Pancreas (tissue), 10 donors: ENCODE measurements at regions not wholly inside any gene's neighbourhood (a gene's known extent, or its start where the extent isn't known, plus 50 kb on each side); places are given as distances from the start of the nearest gene placed in this dataset.

Experiments used
- ATAC-seq, 4 donors: fragments of 200-7000 bp; cut with Tn5 transposase; one replicate each; pipeline versions ENCODE4 v1.8.0 to v1.9.1; 2020; ENCODE audit warnings: mild to moderate bottlenecking in 4 of 4, moderate library complexity in 4 of 4
- DNase-seq, 6 donors: peaks; one replicate each; pipeline ENCODE4 v3.0.0-alpha.2; 2020
- FAIRE-seq: peaks from 2 replicates; lab custom pipeline; 2012; peaks lifted over from hg19 to GRCh38; lab: Jason Lieb, UNC
- H3K27ac ChIP-seq, 4 donors: fragments of 200-600 bp; sonication (generic); 1 replicate in 3 of 4; 2 replicates in 1 of 4; pipeline versions ENCODE4 v1.5.0 to v1.8.0; 2020
- H3K27me3 ChIP-seq, 4 donors: fragments of 200-600 bp; one replicate each; pipeline ENCODE4 v1.8.0; 2021
- H3K36me3 ChIP-seq, 3 donors: fragments of 200-600 bp; sonication (generic) in 1 of 3; one replicate each; pipeline versions ENCODE4 v1.5.0 to v1.8.0; 2020 to 2021
- H3K4me1 ChIP-seq, 3 donors: fragments of 200-600 bp; one replicate each; pipeline ENCODE4 v1.8.0; 2021
- H3K4me3 ChIP-seq, 4 donors: fragments of 200-600 bp; sonication (generic) in 2 of 4; one replicate each; pipeline versions ENCODE4 v1.5.0 to v1.8.0; 2020 to 2021
- H3K9me3 ChIP-seq, 4 donors: fragments of 200-600 bp; one replicate each; pipeline ENCODE4 v1.8.0; 2021
- CTCF ChIP-seq, 4 donors: fragments of 200-600 bp; sonication (generic) in 3 of 4; IDR thresholded peaks; one replicate each; pipeline versions ENCODE4 v1.5.0 to v1.8.0; 2021; ENCODE audit warnings: antibody characterized with exemption in 4 of 4
- WGBS, 2 donors: extraction: QIAGEN DNeasy Blood & Tissue Kit; methylation state at CpG; one replicate each; pipeline ENCODE4 v1.1.7; 2013; 5-methylcytosine and 5-hydroxymethylcytosine counted together
- intact Hi-C, 3 donors: fragments of 100-400 bp; cut with DNase I; formaldehyde crosslinking; loops; one replicate each; pipeline versions ENCODE4 v1.11.1 to v1.14.2; 2022
- donor health status: healthy with polysubstance abuse.
- donor health status: DM: no; HTN: no; CAD: no; lungs with moderate emphysema.
- donor health status: DM: no; HTN: no; CAD: no.
- donor health status: control.
- donor health status: control.
- donor health status: Bipolar disorder and iron deficiency.
- donor health status: DM: yes; HTN: yes; CAD: no.
- donor health status: DM: no; HTN: no; CAD: no.
- donor health status: DM: no; HTN: no; CAD: no.
- donor health status: DM: yes; HTN: yes; CAD: no.

GRCh38 chr12:126198966-126199692 is 1133.9 kb downstream of the AACS start:
- no peak for TF ChIP-seq CTCF (IDR thresholded peaks at IDR 0.05)
- intact Hi-C loops = no loop called here
- H3K27ac ChIP-seq = peak overlapping the region; percentile 20 to 94 (median 68)
- FAIRE-seq (no peak), DNase-seq (peak; percentile 46 to 89 (median 80)), ATAC-seq (peak; percentile 89 to 94 (median 92))
- no peaks in the 10 kb centered on the region for H3K9me3 ChIP-seq
- no peaks in the 10 kb centered on the region for H3K36me3 ChIP-seq
- H3K27me3 ChIP-seq = no peaks in the 10 kb centered on the region
- no peak overlapping the region for H3K4me3 ChIP-seq
- peaks cover 7 to 16% (median 13%) of the 10 kb centered on the region in 3 donors for H3K4me1 ChIP-seq
- 53 to 54% methylated on average over 6 of the region's 6 CpGs for WGBS, 2 donors

DNA sequence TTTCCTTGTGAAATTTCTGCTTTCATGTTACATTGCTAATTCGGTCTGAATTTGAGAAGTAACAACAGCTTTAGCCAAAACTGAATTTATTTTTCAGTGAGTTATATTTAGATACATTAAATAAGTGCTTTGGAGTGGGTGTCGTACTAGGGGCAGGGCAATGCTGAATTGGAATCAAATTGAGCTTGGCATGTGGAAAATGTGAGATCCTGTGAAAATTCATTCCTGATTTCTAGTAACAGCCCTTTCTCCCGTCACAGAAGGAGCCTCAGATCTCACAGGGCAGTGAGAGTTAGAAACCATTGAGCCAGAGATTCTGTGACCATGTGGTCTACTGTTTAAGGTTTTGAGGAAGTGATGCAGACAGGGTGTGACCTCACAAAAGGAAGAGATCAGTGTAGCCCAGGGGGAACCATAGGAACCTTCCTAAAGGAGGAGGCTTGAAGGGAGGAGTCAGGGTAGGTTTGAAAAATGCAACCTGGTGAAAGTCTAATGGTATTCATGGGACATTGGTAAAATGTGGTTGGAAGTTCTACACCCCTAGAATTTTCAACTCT is 1136.8 kb downstream of the AACS start:
- Histone ChIP-seq H3K27me3 (no peaks in the 10 kb centered on the region), H3K4me1 (peaks cover 7 to 16% (median 13%) of the 10 kb centered on the region in 3 donors), H3K4me3 (no peak overlapping the region), H3K27ac (no peak overlapping the region), H3K9me3 (no peaks in the 10 kb centered on the region), H3K36me3 (no peaks in the 10 kb centered on the region)
- no peak for ATAC-seq
- TF ChIP-seq CTCF (IDR thresholded peaks at IDR 0.05) = no peak
- FAIRE-seq = no peak
- intact Hi-C loops = no loop called here
- 77 to 81% methylated on average over 3 of the region's 3 CpGs for WGBS, 2 donors
- no peak for DNase-seq

DNA sequence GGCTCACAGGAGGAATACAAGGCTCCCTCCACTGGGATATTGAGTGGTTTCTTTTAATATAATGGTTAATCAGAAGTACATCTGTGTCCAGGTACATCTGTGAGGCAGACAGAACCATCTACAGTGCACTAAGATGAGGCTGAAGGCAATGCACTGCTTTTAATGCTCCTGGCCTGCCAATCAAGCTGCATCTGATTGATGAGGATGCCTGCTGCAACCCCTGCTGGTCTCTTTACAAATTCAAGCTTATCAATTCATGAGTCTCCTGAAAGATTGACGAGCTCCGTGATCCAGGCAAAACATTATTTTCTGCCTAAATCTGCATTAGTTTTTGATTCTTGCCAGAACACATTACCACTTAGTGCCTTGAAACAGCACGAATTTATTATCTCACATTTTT is 1139.1 kb downstream of the AACS start:
- no peaks in the 10 kb centered on the region for H3K36me3 ChIP-seq
- WGBS, 2 donors = 64 to 70% methylated on average over 3 of the region's 3 CpGs
- no peaks in the 10 kb centered on the region for H3K9me3 ChIP-seq
- DNase-seq (no peak), ATAC-seq (no peak), FAIRE-seq (no peak)
- peaks cover 3 to 8% (median 5%) of the 10 kb centered on the region in 3 donors for H3K4me1 ChIP-seq
- H3K4me3 ChIP-seq = no peak overlapping the region
- H3K27me3 ChIP-seq = no peaks in the 10 kb centered on the region
- H3K27ac ChIP-seq = no peak overlapping the region
- no peak for TF ChIP-seq CTCF (IDR thresholded peaks at IDR 0.05)
- intact Hi-C loops = no loop called here

DNA sequence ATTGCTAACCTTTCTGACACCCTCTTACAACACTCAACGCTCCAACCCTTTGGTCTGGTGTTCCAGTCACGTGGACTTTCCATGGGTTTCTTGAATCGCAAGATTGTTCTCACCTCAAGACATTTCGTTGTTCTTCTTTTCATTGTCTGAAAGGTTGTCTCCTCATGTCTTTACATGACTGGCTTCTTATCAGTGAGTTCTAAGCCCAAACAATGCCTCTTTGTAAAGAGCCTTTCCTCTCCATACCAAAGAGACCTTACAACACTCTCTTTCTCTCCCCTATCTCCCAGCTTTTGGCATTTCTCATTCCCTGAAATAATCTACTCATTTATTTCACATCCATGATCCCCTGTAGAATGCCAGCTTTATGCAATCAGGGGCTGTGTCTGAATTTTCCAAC is 1144.8 kb downstream of the AACS start:
- FAIRE-seq (no peak), ATAC-seq (no peak), DNase-seq (no peak)
- H3K27ac ChIP-seq = no peak overlapping the region
- H3K27me3 ChIP-seq = no peaks in the 10 kb centered on the region
- H3K4me3 ChIP-seq = no peak overlapping the region
- WGBS, 2 donors = 70 to 74% methylated on average over 4 of the region's 4 CpGs
- no peaks in the 10 kb centered on the region for H3K36me3 ChIP-seq
- no peak for TF ChIP-seq CTCF (IDR thresholded peaks at IDR 0.05)
- intact Hi-C loops = no loop called here
- no peaks in the 10 kb centered on the region for H3K9me3 ChIP-seq
- H3K4me1 ChIP-seq = peaks cover 0 to 21% (median 6%) of the 10 kb centered on the region in 3 donors

- ATAC-seq (peak in 1 of 4 donors; percentile 55), DNase-seq (no peak), FAIRE-seq (no peak)
- no peak overlapping the region for H3K27ac ChIP-seq
- no peak overlapping the region for H3K4me3 ChIP-seq
- no peaks in the 10 kb centered on the region for H3K9me3 ChIP-seq
- TF ChIP-seq CTCF (IDR thresholded peaks at IDR 0.05) = no peak
- H3K4me1 ChIP-seq = peaks cover 0 to 21% (median 6%) of the 10 kb centered on the region in 3 donors
- WGBS, 2 donors = 51 to 54% methylated on average over 3 of the region's 3 CpGs
- no peaks in the 10 kb centered on the region for H3K27me3 ChIP-seq
- intact Hi-C loops = no loop called here
- H3K36me3 ChIP-seq = no peaks in the 10 kb centered on the region
Measured at GRCh38 chr12:126210448-126210847, 1145.2 kb downstream of the AACS start.
